Neural cell (in vitro differentiated cells): ENCODE measurements at regions not wholly inside any gene's neighbourhood (a gene's known extent, or its start where the extent isn't known, plus 50 kb on each side); places are given as distances from the start of the nearest gene placed in this dataset.

ENCODE experiments used
- H2AFZ ChIP-seq: fragments of 200-600, 300-800 bp; sonication (generic), shearing (Covaris generic); 2 replicates; pipeline ENCODE4 v1.6.0; 2014; ENCODE audit warnings: low read depth, mild to moderate bottlenecking, antibody characterized with exemption, low read length, moderate library complexity
- H3F3A ChIP-seq: fragments of 200-600 bp; shearing (Covaris generic); 2 replicates; pipeline ENCODE4 v1.6.1; 2016; ENCODE audit warnings: mild to moderate bottlenecking, moderate library complexity, mixed read lengths, antibody characterized with exemption, low read length; ENCODE audit not compliant: insufficient read depth, poor library complexity, severe bottlenecking
- H3K27ac ChIP-seq: fragments of 200-600, 300-800 bp; sonication (generic), shearing (Covaris generic); 2 replicates; pipeline ENCODE4 v1.5.1; 2014; ENCODE audit warnings: mild to moderate bottlenecking, low read length, moderate library complexity
- H3K27me3 ChIP-seq: fragments of 300-800, 200-600 bp; sonication (generic), shearing (Covaris generic); 2 replicates; pipeline ENCODE4 v1.6.0; 2014; ENCODE audit warnings: mild to moderate bottlenecking, low read depth, low read length, moderate library complexity; ENCODE audit not compliant: insufficient read depth
- H3K36me3 ChIP-seq: fragments of 300-800, 200-600 bp; sonication (generic), shearing (Covaris generic); 2 replicates; pipeline ENCODE4 v1.5.1; 2014; ENCODE audit warnings: mild to moderate bottlenecking, antibody characterized with exemption, low read length, moderate library complexity; ENCODE audit not compliant: insufficient read depth
- H3K4me2 ChIP-seq: fragments of 300-800, 200-600 bp; sonication (generic), shearing (Covaris generic); 2 replicates; pipeline ENCODE4 v1.6.0; 2014; ENCODE audit warnings: mild to moderate bottlenecking, low read length
- H3K4me3 ChIP-seq: fragments of 300-800, 200-600 bp; sonication (generic), shearing (Covaris generic); 2 replicates; pipeline ENCODE4 v1.5.1; 2014; ENCODE audit warnings: mild to moderate bottlenecking, low read length, moderate library complexity
- H3K79me2 ChIP-seq: fragments of 200-600 bp; shearing (Covaris generic); replicated peaks from 2 replicates; pipeline ENCODE4 v1.6.0; 2014; ENCODE audit warnings: mild to moderate bottlenecking, low read length, moderate library complexity; ENCODE audit not compliant: insufficient read depth
- H3K9ac ChIP-seq: fragments of 300-800, 200-600 bp; sonication (generic), shearing (Covaris generic); 2 replicates; pipeline ENCODE4 v1.6.1; 2016; ENCODE audit warnings: mild to moderate bottlenecking, low read length, mixed read lengths
- H3K9me2 ChIP-seq: fragments of 200-600 bp; shearing (Covaris generic); 2 replicates; pipeline ENCODE4 v1.6.1; 2016; ENCODE audit warnings: mild to moderate bottlenecking, low read length, mixed read lengths; ENCODE audit not compliant: insufficient read depth
- H3K9me3 ChIP-seq: fragments of 200-600, 300-800 bp; sonication (generic), shearing (Covaris generic); 2 replicates; pipeline ENCODE4 v1.6.1; 2016; ENCODE audit warnings: mild to moderate bottlenecking, mixed run types, low read length, moderate library complexity, mixed read lengths
- H4K20me1 ChIP-seq: fragments of 200-600 bp; shearing (Covaris generic); 2 replicates; pipeline ENCODE4 v1.6.1; 2016; ENCODE audit warnings: mild to moderate bottlenecking, mixed run types; ENCODE audit not compliant: insufficient read depth
- EP300 ChIP-seq: fragments of 450-650 bp; conservative IDR thresholded peaks from 2 replicates; pipeline ENCODE4 v1.6.1; 2014; ENCODE audit warnings: antibody characterized with exemption, mild to moderate bottlenecking, moderate library complexity; ENCODE audit not compliant: poor library complexity, severe bottlenecking
- EZH2 ChIP-seq: fragments of 200-600, 300-800 bp; shearing (Covaris generic), sonication (generic); IDR thresholded peaks from 2 replicates; pipeline ENCODE4 v1.6.1; 2014; ENCODE audit warnings: antibody characterized with exemption, low read length, borderline replicate concordance, mild to moderate bottlenecking; ENCODE audit not compliant: insufficient read depth, poor library complexity, severe bottlenecking
- MXI1 ChIP-seq: fragments of 450-650 bp; conservative IDR thresholded peaks from 2 replicates; pipeline ENCODE4 v1.6.1; 2014; ENCODE audit warnings: antibody characterized with exemption, mild to moderate bottlenecking; ENCODE audit not compliant: poor library complexity, severe bottlenecking
- POLR2AphosphoS5 ChIP-seq: IDR thresholded peaks from 2 replicates; pipeline ENCODE4 v1.6.1; 2012
- RAD21 ChIP-seq: fragments of 450-650 bp; conservative IDR thresholded peaks from 2 replicates; pipeline ENCODE4 v1.6.1; 2014; ENCODE audit warnings: antibody characterized with exemption, mild to moderate bottlenecking, moderate library complexity
- REST ChIP-seq: IDR thresholded peaks from 2 replicates; pipeline ENCODE4 v1.6.1; 2012; ENCODE audit warnings: borderline replicate concordance
- TAF1 ChIP-seq: IDR thresholded peaks from 2 replicates; pipeline ENCODE4 v1.6.1; 2012; ENCODE audit warnings: low read depth
- TF ChIP-seq, protein P1 (sequence below): fragments of 450-650 bp; IDR thresholded peaks from 2 replicates; pipeline ENCODE4 v1.5.1; 2014; ENCODE audit warnings: antibody characterized with exemption, mild to moderate bottlenecking, moderate library complexity; ENCODE audit not compliant: poor library complexity, severe bottlenecking

DNA sequence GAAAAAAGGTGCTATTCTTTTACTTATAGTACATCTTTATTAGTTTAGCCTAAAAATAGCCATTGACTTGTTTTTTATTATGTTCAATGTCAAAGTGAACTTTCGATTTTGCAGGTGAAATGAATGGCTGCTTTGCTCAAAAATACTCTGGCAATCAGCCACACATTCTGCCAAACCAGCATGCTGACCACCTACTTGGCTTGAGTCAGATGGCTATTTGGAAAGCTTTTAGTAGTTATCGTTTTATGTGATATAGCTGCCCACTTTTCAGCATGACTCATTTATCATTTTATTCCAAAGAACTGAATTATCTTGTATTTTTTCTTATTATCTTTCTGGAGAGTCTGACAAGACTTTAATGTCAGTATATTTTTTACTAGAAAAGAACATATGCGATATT lies 1615.8 kb upstream of the TMEFF2 start:
- Histone ChIP-seq H3K27ac (no peak overlapping the region), H3K9me2 (no peaks in the 10 kb centered on the region), H2AFZ (no peak overlapping the region), H3K4me2 (no peak overlapping the region), H3K36me3 (no peaks in the 10 kb centered on the region), H3K9me3 (no peaks in the 10 kb centered on the region), H3K79me2 (no peaks in the 10 kb centered on the region), H3F3A (no peaks in the 10 kb centered on the region), H3K4me3 (no peak overlapping the region), H3K9ac (no peak overlapping the region), H4K20me1 (no peaks in the 10 kb centered on the region), H3K27me3 (no peaks in the 10 kb centered on the region)
- TF ChIP-seq MXI1 (no peak), POLR2AphosphoS5 (no peak), REST (no peak), EZH2 (no peak), TAF1 (no peak), EP300 (no peak)
- TF ChIP-seq, protein P1, sequence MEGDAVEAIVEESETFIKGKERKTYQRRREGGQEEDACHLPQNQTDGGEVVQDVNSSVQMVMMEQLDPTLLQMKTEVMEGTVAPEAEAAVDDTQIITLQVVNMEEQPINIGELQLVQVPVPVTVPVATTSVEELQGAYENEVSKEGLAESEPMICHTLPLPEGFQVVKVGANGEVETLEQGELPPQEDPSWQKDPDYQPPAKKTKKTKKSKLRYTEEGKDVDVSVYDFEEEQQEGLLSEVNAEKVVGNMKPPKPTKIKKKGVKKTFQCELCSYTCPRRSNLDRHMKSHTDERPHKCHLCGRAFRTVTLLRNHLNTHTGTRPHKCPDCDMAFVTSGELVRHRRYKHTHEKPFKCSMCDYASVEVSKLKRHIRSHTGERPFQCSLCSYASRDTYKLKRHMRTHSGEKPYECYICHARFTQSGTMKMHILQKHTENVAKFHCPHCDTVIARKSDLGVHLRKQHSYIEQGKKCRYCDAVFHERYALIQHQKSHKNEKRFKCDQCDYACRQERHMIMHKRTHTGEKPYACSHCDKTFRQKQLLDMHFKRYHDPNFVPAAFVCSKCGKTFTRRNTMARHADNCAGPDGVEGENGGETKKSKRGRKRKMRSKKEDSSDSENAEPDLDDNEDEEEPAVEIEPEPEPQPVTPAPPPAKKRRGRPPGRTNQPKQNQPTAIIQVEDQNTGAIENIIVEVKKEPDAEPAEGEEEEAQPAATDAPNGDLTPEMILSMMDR: no peak

DNA sequence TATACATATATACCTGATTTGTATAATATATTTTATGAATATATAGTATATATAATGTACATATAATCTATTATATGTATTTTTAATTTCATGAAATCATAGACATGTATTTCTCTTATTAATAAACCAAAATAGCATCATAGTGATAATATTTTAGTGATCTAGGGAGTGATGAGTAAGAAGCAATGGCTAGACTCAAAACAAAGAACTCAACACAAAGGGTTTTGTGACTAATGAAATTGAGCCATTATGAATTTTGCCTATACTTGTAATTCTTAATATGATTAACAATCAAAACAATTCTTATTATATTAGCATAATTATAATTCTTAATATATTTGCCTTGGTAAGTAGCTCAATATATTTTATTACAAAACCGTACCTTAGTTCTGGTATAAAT lies 1614.1 kb upstream of the TMEFF2 start:
- no peak overlapping the region for H3K9ac ChIP-seq
- H3K9me2 ChIP-seq: no peaks in the 10 kb centered on the region
- no peak overlapping the region for H3K27ac ChIP-seq
- H3K36me3 ChIP-seq: no peaks in the 10 kb centered on the region
- no peaks in the 10 kb centered on the region for H4K20me1 ChIP-seq
- H3K9me3 ChIP-seq: no peaks in the 10 kb centered on the region
- H3K27me3 ChIP-seq: no peaks in the 10 kb centered on the region
- H2AFZ ChIP-seq: no peak overlapping the region
- TF ChIP-seq MXI1 (no peak), RAD21 (no peak)
- no peak overlapping the region for H3K4me2 ChIP-seq
- H3K4me3 ChIP-seq: no peak overlapping the region
- H3F3A ChIP-seq: no peaks in the 10 kb centered on the region
- no peaks in the 10 kb centered on the region for H3K79me2 ChIP-seq

DNA sequence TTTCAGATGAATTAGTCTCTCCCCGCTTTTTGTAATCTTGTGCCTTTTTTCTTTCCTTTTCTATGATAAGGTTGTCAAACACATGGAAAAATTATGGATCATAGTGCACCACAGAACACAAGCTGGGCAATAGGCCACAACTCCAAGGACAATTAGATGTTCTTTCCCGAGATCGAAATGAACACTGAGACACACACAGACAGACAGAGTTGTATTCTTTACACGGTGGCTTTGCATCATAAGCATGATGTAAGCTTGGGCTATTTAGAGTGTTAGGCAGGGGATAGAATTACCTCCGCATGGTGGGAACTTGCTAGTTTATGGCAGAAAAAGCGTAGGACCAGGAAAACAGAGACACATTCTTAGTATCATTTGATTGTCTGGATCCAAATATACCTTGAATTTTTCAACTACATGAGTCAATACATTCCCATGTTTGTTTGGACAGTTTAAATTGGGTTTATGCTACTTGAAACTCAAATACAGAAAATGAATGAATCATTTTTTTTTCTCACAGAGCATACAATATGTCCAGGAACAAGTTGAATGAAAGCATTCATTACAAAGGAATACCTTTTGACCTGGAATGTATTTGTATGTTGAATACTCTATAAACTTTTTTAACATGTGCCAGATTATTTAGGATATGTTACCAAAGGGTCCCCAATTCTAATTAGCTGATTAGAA lies 1611.5 kb upstream of the TMEFF2 start:
- no peak overlapping the region for H3K27ac ChIP-seq
- H3K9ac ChIP-seq: no peak overlapping the region
- H2AFZ ChIP-seq: no peak overlapping the region
- no peak overlapping the region for H3K4me3 ChIP-seq
- no peaks in the 10 kb centered on the region for H3K27me3 ChIP-seq
- no peaks in the 10 kb centered on the region for H3K79me2 ChIP-seq
- H3F3A ChIP-seq: no peaks in the 10 kb centered on the region
- H3K4me2 ChIP-seq: no peak overlapping the region
- no peaks in the 10 kb centered on the region for H4K20me1 ChIP-seq
- H3K9me2 ChIP-seq: no peaks in the 10 kb centered on the region
- no peaks in the 10 kb centered on the region for H3K36me3 ChIP-seq
- TF ChIP-seq EZH2 (no peak), EP300 (no peak), MXI1 (no peak), REST (no peak)
- no peaks in the 10 kb centered on the region for H3K9me3 ChIP-seq
